LoVo (cell line): ENCODE measurements at regions not wholly inside any gene's neighbourhood (a gene's known extent, or its start where the extent isn't known, plus 50 kb on each side); places are given as distances from the start of the nearest gene placed in this dataset.
A peak's percentile ranks its signal among the peaks of the same experiment; 100 is the strongest.

Experiments
- DNase-seq: peaks from one replicate; pipeline ENCODE4 v3.0.0-alpha.2; 2016; ENCODE audit warnings: low spot score

GRCh38 chr12:84601483-84601882 lies 311.1 kb downstream of the SLC6A15 start:
- no peak for DNase-seq

DNA sequence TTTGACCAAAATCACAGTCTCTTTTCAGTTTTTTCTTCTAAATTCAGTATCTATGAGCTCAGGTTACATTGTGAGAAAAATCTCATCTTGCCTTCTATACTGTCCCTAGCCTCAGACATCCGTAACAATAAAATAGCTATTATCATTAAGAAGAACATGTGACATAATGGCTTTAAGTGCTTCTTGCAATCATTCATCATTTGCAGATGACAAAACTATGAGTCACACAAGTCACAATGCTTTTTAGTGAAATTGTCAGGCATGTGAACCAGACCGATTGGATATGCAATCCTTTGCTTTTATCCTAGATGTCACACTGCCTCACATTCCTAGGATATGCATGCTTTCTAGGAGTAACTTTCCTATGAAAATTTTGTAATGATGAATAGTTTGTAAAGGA lies 313.1 kb downstream of the SLC6A15 start:
- peak; percentile 20 for DNase-seq

DNA sequence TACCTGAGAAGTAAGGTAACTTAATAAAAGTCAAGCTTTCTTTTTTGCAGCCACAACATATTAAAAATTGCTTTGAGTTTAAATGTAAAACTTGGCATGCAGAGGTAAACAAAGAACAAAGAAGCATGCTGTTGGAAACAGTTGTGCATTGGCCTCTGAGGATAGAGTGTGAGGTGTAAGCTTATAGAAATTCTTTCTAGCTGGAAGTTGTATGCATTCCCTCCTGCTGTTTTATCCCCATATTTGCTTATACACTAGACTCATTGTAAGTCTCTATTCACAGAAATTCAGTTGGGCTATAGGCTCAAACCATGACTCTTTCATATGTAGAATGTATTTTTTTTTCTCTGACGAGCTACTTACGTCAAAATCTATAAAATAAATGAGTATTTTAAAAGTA lies 316.3 kb downstream of the SLC6A15 start:
- no peak for DNase-seq

- no peak for DNase-seq
Observed at GRCh38 chr12:84594157-84594556, 318.4 kb downstream of the SLC6A15 start.

GRCh38 chr12:84585776-84586395 lies 326.7 kb downstream of the SLC6A15 start:
- DNase-seq, result no peak

GRCh38 chr12:84572196-84572595 lies 340.4 kb downstream of the SLC6A15 start:
- no peak for DNase-seq

DNA sequence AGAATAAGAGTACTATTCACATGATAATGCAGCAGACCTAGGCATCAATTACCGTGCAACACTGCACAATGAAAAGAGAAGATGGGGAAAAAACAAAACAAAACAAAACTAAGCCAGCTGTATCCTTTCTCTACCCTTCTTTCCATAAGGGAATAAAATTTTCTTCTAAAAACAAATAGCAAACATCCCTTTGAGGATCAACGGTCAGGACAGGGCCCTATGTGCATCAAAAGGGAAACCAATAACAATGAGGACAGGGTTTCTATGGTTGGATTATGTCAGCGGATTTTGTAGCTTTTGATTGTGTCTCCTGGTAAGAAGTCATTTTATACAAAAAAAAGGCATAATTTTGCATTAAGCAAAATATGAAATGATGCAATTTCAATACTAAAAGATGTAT lies 350.3 kb downstream of the SLC6A15 start:
- DNase-seq, result no peak

- no peak for DNase-seq
Observed at GRCh38 chr12:84561351-84561750, 351.2 kb downstream of the SLC6A15 start.

DNA sequence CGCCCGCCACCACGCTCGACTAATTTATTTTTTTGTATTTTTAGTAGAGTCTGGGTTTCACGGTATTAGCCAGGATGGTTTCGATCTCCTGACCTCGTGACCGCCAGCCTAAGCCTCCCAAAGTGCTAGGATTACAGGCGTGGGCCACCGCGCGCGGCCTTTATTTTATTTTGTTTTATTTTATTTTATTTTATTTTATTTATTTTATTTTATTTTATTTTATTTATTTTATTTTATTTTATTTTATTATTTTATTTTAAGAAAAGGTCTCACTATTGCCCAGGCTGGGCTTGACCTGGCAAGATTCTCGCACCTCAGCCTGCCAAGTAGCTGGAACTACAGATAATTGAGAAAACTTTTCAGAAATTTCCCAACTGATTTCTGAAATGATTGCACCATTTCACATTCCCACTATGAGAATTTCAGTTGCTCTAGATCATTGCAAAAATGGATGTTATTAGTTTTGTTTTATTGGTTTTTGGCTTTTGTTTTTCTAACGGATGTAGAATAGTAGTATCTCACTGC lies 358.3 kb downstream of the SLC6A15 start:
- no peak for DNase-seq

- DNase-seq, result no peak
Observed at GRCh38 chr12:84553331-84554117, 359.1 kb downstream of the SLC6A15 start.

DNA sequence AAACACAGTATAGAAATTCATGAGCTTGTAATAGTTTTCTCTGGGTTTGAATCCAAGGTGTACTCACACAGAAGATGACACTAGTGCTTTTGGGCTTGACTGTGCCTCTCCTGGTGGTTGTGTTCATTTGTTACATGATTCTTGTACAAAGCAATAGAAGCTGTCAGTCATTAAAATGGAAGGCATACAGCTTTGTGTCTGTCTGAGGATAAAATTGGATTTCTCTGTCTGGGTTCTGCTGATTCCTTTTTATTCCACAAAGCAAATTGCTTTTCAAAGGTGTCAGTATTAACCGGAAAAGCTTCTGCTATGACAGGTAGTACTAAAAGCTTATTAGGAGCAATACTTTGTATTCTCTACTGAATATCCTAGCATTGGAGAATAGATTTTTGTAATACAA lies 361.2 kb downstream of the SLC6A15 start:
- DNase-seq, result no peak

DNA sequence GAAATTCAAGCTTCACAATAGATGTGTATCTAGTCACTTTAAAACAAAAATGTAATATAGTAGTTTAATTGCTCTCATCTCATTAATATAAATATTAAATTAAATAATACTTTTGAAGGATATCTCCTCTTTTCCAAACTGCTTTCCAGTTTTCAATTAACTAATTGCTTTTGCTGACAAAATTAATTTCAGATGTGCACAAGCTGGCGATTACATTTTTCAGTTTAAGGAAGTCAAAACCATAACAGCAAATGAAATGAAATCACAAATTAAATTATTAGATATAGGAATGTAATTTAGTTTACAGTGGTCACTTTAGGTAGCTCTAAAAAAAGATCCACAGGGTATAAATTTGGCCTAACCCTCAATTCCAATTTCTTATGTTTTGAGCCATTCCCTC lies 362.1 kb downstream of the SLC6A15 start:
- no peak for DNase-seq

- no peak for DNase-seq
Observed at GRCh38 chr12:84542289-84542688, 370.3 kb downstream of the SLC6A15 start.

DNA sequence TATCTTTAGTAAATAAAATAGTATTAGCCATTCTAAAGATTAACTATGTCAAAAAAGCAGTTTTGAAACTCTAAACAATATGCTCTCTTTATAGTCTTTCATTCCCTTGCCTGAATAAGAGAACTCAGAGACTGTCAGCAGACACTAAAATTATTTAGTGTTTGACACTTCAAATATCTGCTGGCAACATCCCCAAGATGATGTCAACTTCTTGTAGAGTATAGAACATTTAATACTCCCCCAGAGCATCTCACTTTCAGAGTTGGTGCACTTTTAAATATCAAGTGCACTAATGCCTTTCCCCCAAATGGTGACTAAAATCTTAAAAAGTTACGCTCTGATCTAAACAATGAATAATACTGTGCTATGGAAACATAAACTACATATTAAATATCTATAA lies 374.9 kb downstream of the SLC6A15 start:
- DNase-seq, result no peak

GRCh38 chr12:84512751-84513150 lies 399.8 kb downstream of the SLC6A15 start:
- DNase-seq, result no peak

- no peak for DNase-seq
Observed at GRCh38 chr12:84508851-84509260, 403.7 kb downstream of the SLC6A15 start.

- peak; percentile 51 for DNase-seq
Observed at GRCh38 chr12:84507956-84508850, 404.4 kb downstream of the SLC6A15 start.

- no peak for DNase-seq
Observed at GRCh38 chr12:84506282-84506681, 406.3 kb downstream of the SLC6A15 start.

- DNase-seq, result peak; percentile 46
Observed at GRCh38 chr12:84502907-84503787, 409.5 kb downstream of the SLC6A15 start.

- DNase-seq, result peak; percentile 49
Observed at GRCh38 chr12:84502180-84502860, 410.3 kb downstream of the SLC6A15 start.

DNA sequence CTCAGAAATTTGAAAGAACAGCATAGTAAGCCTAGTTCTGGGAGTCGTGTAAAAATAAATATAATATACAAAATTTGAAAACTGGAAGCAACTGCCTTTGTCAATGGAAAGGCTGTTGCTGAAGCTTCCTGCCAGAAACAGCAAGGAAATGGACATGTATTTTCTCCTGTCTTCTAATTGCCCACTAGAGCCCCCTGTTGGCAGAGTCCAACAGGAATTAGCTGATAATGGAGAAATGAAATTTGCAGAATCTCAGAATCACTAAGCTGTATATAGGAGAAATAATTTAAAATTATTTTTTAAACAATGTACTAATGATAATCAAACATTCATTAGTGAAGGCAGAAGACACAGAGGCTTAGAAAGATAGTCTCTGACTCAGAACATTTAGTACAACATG lies 414.8 kb downstream of the SLC6A15 start:
- no peak for DNase-seq
